Inflammatory macrophage treated with lipopolysaccharide for 1 hour (primary cell): ENCODE measurements at regions not wholly inside any gene's neighbourhood (a gene's known extent, or its start where the extent isn't known, plus 50 kb on each side); places are given as distances from the start of the nearest gene placed in this dataset.

ENCODE experiments used
- DNase-seq, 2 donors: peaks; one replicate each; pipeline ENCODE4 v3.0.0-alpha.2; 2020 to 2022

- DNase-seq = no peak
Measured at GRCh38 chrX:40176351-40177116, 78.8 kb upstream of the BCOR start.

DNA sequence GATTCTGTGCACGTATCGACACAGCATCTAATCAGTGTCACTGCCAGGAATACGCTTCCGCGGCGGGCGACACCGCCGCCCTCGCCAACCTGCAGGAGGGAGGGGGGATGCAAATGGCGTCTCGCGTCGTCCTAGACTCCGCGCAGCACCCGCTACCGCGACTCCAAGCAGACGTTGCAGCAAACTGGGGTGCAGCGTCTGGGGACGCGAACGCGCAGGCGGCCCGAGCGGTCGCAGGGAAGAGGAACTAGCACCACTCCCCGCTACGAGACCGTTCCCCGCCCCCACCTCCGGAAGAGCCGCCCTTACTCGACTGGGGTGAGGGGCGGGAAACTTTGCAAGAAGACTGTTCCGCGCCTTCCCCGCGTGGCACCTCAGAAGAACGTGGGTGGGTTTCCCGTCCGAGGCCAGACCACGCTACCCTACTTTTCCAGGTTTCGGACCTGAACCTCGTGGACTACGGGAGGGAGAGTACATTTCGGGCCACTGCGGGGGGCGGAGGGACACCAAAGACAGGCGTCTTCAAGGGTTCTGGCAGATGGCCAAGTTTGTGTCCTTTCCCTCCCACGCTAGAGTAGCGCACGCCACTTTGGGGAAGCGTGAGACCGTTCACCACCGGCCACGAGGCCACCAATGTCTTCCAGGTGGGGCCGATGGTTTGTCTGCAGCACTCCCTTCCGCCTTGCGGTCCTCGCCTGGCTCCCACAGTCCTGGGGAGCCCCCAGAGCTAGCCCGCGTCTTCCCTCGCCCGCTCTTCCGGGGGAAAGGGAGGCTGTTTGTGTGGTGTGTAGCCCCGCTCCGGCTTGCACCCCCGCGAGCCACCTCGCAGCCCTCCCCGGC lies 78.0 kb upstream of the BCOR start:
- DNase-seq = peak in 1 of 2 donors; percentile 43

- no peak for DNase-seq
Measured at GRCh38 chrX:40174854-40175510, 77.2 kb upstream of the BCOR start.

- no peak for DNase-seq
Measured at GRCh38 chrX:40174001-40174853, 76.5 kb upstream of the BCOR start.

- DNase-seq = no peak
Measured at GRCh38 chrX:40173143-40174000, 75.6 kb upstream of the BCOR start.

DNA sequence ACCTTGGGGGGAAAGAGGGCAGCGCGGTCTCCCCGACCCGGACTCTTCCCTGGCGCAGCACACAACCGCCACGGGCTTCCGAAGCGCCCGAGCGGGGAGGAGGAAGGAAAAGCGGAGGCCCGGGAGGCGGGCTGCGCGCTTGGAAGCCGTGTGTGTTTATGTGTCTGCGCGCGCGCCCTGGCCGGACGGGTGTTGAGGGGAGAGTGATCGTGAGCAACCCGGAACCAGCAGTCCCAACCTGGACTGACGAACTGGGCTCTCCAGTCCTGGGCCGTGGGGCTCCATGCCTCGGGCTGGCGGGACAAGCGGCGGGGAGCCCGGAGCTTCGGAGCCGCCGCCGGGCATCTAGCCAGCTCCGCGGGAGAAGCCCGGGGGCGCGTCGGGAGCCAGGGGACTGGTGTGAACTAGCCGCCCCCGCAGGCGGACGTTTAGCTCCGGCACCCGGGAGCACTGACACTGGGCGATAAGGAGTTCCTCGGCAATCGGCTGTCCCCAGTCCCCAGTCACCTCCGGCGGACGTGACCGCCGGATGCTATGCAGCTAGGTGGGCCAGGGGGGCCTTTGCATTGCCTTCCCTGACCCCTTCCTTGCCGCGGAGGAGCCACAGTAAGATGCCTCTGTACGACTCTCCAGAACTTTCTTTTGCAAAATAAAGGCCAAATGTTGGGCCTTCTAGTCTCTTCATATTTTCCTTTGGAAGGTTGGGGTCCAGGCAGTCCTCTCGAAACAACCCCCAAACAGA lies 74.8 kb upstream of the BCOR start:
- no peak for DNase-seq

DNA sequence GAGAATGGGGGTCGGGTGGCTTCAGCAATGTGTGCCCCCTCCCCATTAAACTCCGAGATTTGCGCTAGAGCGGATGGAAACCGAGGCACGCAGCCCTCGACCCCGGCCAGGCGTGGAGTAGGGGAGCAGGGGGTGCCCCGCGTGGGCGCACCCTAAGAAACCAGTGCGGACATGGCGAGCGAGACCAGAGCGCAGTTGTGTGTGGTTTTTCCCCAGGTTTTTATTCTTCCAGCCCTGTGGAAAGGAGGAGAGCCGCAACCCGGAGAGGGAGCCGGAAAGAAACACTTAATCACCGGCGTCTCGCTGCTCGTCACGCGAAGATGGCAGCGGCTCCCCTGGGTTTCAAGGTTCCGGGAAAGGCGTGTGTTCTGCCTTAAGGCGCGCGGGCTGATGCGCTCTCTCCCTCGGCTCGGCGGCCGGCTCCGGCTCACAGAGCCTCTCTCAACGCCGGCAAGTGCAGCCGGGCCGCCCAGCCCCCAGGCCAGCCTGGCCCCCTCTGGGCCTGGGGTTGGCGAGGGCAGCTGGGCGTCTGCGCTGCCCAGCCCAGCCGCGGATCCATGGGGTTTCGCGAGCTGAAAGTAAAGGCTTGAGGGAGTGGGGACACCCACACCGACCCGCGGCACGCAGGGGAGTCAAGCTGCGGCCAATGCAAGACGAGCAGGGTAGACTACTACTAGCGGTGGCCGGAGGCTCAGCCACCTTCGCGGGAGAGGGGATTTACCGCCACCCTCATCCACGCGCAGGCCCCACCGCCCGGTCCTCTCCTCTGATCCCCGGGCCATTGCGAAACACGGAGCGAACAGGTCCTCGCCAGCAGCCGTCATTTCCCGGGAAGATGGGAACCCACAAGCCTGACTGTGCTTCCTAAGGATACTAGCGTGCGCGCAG lies 74.0 kb upstream of the BCOR start:
- no peak for DNase-seq

- DNase-seq = no peak
Measured at GRCh38 chrX:40170830-40171512, 73.2 kb upstream of the BCOR start.

DNA sequence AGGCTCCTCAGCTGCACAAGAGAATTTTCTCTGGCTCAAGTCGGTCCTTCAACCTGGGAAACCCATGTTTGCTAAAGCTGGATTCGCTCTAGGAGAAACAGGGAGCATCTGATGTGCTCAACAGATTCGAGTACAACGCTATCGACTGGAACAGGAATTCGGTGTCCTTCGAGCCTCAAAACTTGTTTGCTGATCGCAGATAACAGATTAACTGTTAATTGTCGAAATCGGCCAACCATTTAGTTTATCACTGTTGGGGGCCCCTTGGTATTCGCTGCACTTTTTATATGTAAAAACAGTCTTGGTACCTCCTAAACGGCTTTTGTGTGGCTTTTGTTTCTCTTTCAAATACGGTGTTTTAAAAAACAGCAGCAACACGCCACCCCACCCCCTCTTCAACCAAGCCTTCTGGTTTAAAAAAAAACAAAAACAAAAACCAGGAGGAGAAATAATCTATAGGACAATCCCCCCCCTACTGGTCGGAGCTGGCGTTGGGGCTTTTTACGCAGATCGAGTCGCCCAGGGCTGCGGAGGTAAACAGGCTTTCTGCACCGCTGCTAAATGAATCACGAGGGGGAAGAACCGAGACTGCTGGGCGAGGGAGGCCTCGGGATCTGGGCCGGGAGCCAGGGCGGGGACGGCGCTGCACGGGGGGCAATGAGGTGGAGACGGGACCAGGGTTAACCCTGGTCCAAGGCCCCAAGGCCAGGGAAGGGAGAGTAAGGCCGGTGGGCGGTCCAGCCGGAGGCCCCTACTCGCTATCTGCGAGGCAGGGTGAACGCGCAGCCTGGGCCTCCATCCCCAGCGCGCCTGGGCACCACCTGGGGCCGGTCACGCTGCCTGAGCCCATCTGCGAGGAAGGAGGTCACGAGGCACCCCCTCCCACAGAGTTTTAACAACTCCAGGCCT lies 71.7 kb upstream of the BCOR start:
- peak; percentile 59 to 65 for DNase-seq

DNA sequence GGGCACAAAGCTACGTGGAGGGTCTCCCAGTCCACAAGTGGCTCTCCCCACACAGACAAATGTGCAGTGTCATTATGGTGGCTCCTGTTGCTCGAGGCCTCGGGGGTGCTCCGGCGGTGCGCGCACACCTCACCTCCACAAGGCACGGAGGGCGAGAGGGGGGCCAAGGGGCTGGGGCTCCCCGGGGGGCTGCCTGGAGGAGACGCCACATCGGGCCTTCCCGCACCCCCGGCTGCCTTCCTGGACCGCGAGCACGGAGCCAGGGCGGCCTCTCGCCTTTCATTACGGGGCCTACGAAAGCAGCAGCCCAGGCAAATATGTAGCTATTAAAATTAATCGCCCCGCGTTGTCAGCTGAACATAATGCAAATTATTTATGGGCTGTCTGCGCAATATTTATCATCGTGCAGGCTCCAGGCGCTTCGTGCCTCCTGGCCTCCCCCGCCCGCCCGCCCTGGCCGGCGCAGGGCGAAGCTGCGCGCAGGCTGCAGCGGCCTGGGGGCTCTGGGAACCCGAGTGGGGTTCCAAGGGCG lies 70.8 kb upstream of the BCOR start:
- no peak for DNase-seq

DNA sequence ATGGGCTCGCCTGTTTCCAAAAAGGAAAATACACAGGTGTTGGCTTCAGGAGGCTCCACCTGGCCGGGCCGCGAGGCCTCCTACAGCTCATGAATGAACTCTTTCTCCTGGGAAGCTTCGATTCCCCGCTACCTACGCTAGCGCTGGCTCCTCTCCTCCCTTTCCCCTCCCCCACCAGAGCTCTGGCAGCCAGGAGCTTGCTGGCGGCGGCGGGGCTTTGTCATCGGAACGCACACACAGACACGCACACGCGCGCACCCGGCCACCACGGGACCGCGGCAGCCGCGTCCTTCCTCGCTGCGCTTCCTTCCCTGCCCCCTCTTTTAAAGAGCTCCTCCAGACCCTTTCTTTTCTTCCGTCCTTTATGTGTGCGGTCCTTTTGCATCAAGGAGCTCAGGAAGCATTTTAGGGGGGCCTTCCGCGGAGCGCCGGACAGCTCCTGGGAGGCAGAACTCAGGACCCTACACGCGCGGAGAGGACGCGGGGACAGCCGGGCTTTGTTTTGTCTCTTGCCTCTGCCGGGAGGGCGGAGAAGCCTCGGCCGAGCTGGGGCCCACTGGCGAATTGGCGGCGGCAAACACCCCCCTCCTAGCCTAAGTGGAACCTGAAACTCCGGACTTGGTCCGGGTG lies 70.2 kb upstream of the BCOR start:
- no peak for DNase-seq

DNA sequence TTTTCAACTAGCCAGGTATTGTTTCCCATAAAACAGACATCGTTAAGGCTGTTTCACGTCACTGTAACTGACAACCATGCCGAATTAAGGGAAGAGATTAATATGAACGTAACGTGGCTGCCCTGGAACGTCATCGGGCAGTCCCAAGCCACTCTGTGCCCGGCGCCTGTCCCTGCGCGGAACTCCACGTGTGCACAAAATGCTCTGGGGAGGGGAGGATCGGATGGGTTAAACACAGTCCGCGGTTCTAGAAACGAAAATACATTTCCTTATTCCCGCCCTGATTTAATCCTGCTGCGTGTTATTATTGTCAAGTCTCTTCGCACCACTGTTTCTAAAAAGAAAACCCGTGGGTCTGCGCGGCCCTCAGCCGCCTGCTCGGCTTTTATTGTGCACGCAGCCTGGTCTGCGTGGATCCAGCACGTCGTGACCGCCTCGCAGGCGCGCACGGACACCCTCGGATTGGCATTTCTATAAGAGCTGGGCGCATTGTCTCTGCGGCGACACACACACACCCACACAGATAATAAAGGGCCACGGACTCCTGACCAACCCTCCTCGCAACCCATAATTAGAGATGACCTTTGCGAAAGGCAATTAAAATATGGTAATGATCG lies 69.6 kb upstream of the BCOR start:
- no peak for DNase-seq

DNA sequence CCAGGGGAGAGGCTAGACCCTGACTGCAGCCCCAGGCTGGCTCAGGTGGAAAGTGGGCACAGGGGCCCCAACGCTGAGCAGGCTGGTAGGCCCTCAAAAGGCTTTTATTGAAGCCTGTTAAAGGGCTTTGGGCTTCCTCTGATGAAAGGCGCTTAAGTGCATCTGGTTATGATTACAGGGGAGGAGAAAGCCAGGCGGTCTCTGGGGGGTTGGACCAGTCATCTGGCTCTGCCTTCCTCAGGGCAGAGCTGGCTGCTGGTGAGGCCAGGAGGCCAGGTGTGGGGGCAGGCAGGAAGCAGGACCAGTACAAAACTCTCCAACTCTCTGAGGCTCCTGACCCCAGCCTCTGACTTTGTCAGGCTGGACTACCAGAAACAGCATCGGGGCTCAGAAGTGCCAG lies 68.8 kb upstream of the BCOR start:
- no peak for DNase-seq

GRCh38 chrX:40165861-40166260 lies 68.1 kb upstream of the BCOR start:
- DNase-seq = no peak

DNA sequence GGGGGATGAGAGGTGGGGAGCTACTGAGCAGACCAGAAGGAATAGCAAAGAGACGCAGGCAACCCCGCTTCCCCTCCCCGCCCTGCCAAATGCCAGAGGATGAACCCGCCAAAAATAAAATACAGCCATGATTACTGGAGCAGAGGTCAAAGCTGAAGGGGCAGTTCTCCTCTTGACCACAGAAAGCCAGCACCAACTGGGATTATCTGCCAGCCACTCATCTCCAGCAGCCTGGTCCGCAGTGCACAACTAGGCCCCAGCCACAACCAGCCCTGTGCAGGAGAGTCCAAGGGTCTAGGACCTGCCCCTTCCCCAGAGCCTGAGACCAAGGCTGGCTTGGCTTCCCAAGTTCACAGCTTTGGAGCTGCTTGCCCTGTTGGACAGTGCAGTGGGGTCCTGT lies 67.4 kb upstream of the BCOR start:
- no peak for DNase-seq

GRCh38 chrX:40164751-40165150 lies 67.0 kb upstream of the BCOR start:
- DNase-seq = no peak
